Ecto neural progenitor cell (in vitro differentiated cells): ENCODE measurements at regions not wholly inside any gene's neighbourhood (a gene's known extent, or its start where the extent isn't known, plus 50 kb on each side); places are given as distances from the start of the nearest gene placed in this dataset.

Experiments
- DNase-seq: peaks from one replicate; pipeline ENCODE4 v3.0.0-alpha.2; 2018; ENCODE audit warnings: low spot score

DNA sequence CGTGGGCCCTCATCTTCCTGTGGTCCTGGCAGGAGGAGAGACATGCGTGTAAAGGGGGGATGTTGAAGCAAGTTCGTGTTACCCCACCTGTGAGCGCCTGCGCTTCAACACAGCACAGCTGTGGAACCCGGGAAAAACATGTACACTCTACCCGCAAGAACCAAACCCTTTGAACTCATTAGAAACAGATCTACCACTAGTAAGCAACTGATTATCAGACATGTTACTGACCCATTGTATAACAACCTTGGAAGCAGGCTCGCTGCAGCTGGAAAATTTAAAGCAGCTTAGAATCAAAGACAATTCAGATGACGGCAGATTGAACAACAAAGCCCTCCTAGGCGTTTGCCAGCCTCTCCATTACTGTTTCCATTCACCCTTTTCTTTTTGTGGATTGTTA is 771.7 kb upstream of the SALL3 start:
- no peak for DNase-seq

DNA sequence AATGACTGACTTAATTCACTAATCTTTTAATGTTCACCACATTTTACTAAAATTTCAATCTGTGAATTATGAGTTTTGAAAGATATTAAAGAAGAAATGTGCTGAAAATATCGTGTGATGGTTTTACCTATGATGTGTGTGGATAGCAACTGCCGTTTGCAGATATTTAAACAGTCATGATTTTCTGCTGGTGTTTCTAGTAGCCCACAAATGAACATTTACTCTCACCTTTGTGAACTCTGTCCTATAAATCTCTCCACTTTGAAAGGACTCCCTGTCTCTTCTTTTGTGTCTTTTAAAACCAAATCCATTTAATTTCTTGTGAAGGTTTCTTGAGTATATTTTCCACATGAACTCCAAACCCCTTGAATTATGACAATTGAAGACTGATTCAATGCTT is 771.2 kb upstream of the SALL3 start:
- DNase-seq: no peak

DNA sequence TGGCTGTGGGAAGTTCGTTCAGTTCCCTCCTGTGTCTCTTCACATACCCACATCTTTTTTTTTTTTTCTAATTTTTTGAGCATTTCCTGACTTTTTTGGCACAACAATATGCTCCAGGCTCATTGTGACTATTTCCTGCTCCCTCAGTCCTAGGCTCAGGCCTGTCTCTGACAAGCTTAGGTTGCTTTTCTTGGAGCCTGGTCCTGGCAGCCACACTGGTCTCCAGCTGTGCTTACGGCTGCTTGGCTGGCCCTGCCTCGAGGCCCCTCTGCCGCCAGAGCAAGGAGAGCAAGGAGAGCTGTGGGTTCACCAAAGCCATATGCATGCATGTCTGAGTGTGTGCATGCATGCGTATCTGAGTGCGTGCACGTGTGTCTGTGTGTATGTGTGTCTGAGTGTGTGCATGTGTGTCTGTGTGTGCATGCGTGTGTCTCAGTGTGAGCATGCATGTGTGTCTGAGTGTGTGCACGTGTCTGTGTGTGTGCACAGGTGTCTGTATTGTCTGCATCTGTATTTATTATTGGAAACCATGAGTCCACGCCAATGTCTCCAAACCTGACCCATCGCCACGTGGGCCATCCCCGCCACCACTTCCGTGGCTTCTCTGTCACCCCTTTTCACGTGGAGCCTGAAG is 766.1 kb upstream of the SALL3 start:
- no peak for DNase-seq

DNA sequence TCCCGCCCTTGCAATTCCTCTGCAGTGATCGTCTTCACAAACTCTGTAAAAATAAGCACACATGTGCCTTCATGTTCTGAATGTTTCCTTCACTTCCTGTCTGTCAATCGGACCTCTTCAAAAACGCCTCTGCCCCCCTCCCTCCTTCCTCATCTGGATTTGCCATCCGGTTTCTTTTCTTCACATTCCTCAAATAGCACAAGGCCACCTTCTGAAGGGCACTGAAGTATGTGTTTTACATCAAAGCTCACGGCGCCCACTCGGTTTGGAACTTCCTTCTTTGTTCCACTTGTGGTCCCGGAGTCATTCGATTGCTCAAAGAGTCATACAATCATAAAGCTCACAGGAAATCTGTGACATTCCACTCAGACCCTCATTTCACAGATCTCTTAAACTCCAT is 758.1 kb upstream of the SALL3 start:
- no peak for DNase-seq

DNA sequence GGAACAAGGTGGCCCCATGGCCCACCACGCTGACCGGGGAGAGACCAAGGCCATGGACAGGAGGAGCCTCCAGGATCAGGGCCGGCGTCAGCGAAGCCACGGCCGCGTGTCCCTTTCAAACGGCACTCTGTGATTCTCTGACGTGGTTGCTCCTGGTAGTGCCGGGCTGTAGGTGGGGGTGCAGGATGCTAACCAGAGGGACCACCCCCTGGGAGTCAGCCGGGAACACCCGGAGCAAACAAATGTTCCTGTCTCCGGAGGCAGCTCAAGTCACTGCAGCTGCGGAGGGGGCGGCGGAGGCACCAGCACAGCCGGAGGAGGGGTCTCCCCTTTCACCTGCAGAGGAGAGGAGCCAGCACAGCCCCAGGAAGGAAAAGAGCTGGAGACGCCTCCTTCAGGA is 750.6 kb upstream of the SALL3 start:
- no peak for DNase-seq

DNA sequence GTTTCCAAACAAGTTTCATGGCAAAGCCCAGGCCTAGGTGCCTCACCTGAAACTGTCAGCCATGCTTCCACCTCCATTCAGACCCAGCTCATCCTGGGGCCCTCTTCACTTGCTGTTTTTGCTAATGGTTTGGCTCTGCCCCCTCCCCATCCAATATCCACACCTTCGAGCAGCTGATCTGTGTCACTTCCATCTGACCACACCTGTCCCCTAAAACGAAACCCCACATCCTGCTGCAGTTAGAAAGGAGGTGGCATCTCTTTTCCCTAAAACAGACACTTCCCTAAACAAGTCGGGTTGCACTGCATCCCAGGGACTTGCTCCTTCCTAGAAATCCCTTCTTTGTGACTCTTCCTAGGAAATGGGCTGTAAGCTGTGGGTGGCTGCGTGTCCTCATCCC is 748.7 kb upstream of the SALL3 start:
- DNase-seq: no peak

DNA sequence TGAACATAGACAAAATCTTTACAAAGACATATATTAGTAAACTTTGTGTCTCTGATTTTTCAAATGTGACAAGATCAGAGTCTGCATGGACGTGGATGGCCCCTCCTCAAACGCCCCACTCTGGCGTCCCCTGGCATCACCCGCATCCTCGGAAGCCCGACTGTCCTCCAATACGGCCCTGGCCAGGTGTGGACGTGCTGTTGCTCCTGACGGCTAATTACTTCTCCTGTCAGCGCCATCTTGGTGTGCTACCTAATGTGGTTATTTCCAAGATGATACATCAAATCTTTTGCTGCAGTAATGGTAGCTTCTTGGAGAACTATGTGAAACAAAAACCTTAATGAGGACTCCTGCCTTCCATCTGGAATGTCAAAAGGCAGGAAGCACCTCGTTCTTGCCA is 747.4 kb upstream of the SALL3 start:
- no peak for DNase-seq

DNA sequence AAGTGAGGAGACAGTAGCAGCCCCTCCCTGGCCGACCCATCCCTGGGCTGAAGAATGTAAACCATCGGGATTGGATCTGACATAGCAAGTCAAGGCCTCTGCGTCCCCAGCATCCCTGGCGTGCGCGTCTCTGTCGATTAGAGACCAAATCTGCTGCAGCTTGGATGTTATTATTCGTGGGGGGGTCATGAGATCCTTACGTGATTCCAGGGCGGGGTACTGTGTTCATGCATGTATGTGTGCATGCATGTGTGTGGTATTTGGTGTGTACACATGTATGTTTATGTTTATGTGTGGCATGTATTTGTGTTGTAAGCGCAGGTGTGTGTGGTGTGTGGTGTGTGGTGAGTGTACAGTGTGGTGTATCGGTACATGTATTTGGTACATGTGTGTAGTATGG is 741.8 kb upstream of the SALL3 start:
- DNase-seq: no peak

DNA sequence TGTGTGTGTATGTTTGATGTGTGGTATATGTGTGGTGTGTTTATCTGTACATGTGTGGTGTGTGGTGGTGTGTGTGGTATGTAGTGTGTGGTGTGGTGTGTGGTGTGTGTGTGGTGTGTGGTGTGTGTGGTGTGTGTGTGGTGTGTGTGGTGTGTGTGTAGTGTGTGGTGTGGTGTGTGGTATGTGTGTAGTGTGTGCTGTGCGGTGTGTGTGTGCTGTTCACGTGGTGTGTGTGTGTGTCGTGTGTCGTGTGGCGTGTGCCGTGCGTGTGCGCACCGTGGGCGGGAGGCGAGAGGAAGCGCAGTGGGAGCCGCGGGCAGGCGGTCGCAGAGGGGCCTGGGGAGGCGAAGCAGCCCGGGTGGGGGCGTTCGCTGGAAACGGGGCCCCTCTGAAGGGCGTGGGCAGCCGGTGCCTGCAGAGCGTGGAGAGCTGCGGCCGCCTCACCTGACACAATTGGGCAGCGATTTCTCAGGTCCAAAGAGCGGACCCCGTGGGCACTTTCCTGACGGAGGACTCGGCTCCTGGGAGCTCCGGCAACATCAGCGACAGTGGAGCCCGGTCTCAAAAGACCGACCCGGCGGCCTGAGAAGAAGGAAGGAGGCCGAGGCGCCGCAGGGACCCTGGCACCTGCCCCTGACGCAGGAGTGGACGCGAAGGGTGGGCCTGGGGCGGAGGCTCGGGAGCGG is 741.1 kb upstream of the SALL3 start:
- no peak for DNase-seq

DNA sequence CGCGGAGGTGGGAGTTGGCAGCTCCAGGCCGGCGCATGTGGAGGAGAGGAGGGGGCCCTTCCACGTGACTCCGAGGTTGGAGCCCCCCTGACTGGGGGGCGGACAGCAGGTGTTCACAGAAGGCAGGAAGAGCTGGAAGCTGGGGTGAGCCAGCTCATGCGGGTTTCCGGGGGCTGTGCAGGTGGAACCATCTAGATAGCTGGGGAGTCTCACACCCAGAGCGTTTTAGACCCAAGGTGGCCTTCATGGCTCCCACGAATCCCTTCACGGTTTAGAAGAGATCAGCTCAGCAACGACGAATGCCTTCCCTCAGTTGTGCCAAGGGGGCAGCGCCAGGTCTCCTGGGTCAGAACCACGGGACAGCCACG is 740.5 kb upstream of the SALL3 start:
- DNase-seq: no peak

DNA sequence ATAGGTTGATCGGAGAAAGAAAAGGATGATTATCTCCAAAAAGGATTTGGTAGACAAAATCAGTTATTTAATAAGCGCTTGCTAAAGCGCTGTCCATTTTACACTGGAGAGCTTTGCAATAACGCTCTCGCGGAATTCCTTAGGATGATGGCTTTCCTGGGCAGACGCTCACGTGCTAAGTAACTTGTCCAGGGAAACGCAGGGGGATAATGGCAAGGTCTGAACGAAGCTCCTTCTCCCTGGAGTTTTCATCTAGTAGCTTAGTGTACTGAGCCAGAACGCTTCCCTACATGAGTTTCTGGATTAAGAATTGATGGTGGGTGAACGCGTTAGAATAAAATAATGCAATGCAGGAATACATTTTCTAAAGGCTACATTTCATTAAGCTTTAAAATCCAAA is 739.5 kb upstream of the SALL3 start:
- no peak for DNase-seq

DNA sequence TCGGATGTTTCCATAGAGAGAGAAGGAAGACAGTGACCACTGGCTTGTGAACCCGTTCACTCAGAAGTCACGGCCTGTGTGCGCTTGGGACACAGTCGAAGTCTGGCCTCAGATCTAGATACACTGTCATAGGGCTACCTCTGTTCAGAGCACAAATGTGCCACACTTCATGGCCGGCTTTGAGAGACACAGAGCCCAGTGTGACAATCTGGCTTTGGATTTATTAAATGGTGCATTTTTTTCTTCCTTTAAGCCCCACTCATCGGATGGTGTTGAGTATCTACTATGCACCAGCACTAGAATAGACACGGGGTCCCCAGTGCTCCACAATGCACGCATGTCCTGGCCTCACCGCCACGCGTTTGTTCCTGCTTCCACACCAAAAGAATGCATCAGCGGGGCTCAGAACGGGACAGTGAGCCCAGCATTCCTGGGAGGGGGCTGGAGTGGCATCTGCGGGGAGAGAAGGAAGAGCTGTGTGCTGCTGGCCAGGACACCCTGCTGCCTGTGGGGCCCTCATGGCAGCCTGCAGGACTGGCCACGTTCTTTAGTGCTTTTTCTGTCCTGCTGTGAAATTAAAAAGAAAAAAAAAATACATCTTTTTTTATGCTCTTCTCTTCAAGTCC is 738.9 kb upstream of the SALL3 start:
- DNase-seq: peak; percentile 57

DNA sequence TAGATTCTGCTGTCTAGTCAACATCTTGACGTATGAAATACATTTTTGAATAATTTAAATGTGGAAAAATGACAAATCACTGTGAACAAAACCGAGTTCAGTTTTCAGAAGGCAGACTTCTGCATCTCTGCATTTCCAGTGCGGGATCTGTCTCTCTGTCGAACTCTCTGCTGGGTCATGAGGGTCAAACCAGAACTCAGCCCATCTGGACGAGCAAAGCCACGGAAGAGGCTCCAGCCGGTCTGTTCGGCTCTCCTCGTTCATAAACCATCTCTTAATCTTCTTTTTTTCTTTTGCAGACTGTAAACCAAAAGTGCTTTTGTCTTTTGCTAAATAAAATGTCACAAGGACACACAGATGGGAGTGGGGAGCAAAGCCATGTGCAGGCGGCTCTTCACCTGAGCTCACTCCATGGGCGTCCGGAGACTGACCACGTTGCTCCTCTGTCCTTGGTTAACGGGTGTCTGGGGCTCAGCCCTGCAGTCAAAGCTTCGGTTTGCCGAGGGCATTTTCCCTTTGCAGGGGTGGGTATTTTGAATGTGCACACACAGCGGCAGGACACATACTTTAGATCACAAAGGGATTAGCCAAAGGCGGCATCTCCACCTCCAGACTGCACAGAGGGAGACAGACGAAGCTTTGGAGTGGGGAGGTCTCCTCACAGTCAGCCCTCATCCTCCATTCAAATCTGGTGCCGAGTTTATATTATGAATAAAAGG is 737.9 kb upstream of the SALL3 start:
- peak; percentile 59 for DNase-seq

DNA sequence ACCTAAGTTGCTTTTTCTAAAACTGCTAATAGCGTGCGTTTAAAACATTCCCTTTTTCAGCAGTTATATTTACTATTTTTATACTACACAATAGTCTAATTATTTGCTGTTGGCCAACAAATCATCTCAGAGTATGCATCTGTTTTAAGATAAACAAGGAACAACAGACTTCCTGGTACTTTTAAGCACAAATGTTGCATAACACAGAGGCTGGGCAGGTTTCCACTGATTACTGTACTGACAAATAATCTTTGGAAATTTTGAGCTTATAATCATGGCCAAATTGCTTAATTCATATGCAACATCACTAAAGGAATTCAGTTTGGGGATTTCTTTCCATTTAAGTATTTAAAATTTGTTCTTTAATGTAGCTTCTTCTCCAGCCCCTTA is 737.4 kb upstream of the SALL3 start:
- no peak for DNase-seq

DNA sequence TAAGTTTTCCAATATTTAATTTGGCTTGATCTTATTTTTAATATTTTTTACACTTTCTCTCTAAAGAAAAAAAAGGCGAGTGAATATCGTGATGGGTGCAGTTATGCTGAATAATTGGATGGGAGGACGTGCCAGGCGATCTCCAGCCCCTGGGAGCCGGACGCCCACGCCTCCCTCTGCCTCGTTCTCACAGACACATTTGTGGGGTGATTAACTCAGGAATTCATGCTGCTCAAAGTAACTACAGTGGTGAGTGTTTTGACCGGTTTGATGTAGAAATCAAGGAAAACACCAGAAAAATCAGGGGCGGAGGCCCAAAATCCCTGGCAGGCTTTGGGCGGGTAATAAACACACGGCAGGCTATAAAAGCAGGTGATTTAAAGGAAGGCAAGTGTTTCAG is 736.8 kb upstream of the SALL3 start:
- no peak for DNase-seq

DNA sequence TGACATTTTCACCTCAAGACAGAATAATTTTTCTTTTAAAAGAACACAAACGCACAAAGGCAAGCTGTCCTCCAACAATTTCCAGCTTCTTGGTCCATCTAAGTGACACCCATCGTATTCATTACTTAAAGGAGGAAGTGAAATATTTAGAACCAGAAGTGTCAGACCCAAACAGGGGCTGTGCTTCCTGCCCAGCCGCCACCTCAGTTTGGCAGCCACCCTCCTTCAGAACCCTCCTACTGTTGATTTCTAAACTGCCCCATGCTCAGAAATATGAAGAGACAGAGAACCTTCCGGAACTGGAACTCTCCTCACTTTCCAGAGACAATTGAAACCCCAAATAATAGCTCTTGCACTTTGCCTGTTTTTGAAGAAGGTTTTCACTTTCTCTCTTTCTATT is 734.8 kb upstream of the SALL3 start:
- DNase-seq: no peak

DNA sequence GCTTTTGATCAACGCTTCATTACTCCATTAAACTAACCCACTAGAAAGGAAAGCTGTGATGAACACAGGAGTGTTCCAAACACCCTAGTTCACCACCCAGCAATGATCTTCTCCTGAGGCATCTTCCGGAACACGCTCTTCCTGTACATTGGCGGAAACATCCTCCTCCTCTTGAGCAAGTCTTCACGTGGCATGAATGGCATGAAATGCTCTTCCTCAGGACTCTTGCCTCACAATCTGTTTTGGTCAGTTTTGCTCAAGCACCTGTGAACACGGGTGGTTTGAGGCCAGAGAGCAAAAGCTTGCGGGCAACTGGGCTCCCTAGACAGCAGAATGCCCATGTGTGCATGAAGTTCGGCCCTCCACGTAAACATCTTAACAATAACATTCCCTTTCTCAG is 734.2 kb upstream of the SALL3 start:
- no peak for DNase-seq

DNA sequence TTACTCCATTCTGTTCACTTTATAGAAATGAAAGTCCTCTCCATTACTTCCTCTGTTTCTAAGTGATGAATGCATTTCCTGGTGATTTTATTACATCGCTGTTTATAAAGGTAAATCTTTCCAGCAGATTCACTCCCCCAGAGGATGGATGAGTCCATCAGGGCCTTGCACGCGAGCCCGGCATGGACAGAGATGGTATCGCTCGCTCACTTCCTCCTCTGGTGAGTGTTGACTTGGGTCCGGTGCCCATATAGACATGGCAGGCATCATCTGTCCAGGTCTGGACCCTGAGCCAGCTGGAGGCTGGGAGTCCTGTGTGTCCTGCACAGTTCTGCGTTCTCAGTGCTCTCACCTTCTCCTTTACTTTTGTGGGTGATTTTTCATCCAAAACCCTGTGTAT is 733.6 kb upstream of the SALL3 start:
- no peak for DNase-seq

DNA sequence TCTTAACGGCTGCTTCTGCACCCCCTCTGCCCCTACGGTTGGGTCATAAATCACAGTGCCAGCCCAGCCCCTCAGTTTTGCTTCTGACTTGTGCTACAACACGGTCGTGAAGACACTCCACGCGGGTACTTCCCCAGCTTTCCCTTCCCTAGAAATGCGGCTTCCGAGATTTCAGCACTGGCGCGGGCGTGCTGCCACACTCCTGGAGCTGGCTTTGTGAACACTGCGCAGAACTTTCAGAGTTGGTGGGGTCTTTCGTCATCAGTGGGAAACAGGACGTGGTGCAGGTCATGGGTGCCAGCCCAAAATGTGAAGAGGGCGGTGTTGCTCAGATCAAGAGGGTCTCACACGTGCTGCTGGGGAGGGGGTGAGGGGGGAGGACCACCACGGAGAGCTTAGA is 733.0 kb upstream of the SALL3 start:
- no peak for DNase-seq

DNA sequence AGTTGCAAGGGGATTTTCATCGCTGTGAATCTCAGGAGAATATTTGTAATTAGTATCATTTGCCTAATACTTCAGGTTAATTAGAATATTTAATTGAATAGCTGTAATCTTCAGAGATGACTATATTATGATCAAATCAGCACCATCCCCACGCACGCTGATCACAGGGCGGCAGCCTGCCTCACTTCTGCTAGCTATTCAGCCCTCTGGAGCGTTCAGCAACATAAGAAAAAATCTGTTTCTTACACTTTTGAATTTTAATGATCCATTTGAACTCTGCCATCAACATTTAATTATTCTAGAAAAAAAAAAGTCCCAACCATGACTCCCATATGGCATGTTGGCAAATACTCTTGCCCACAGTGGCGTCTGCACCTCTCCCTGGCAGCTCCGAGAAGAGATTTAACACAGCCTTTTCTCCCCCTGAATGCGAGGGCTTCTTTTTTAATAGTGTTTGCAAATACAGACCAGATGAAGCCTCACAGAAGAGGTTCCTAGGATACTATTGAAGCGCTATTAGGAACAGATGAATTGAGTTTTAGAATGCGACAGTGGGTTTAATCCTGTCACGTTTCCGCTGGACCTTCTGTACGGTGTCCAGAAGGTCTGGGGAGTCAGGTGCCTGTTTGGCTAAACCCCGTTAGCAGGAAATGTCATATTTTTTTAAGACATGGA is 731.9 kb upstream of the SALL3 start:
- no peak for DNase-seq

DNA sequence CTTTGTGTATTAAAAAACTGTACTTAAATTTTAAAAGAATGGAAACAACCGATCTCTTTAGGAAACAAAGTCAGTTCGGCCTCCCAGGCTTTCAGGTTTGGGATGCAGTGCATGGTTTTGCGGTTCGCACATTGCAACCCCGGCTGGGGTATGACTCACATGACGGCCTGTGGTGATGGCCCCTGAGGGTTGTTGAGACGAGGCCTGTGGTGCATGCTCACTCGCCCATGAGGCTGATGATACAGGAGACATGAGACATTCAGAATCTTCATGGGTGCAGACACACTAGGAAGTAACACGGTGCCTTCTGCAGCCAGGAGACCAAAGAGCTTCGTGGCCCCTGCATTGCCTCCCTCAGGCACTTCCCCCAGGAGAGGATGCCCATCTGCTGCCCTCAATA is 724.6 kb upstream of the SALL3 start:
- no peak for DNase-seq

DNA sequence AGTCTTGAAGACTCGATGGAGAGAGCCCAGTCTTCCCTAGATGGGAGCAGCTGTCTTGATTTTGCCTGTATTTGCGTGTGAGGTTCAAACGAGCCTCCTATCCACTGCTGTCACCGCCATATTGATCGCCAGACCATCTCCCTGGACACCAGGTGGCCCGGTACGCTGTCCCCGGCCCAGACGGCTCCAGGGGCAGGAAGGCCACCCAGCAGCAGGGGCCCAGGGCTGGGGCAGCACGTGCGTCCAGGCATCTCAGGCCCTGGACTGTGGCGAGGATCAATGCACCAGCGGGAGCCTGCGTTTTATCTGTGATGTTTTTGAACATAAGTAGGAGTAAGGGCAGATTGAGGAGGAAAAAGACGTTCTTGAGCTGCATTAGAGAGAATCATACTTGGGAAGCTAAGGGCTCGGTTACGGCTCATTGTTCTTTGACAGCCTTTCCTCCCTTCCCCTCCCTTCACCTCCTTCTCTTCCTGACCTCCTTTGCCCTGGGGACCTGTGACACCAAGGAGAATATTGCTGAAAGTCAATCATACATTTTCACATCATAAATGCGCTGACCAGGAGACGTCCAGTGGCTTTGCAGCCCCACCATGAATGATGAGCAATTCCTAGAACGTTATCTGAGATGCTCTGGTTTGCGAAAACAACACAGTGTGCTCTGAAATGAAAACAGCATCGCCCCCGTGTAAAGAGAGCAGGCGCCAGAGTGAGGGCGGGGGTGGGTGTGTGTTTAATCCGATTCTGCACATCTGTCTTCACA is 711.2 kb upstream of the SALL3 start:
- no peak for DNase-seq
